ENCODE measurements at regions not wholly inside any gene's neighbourhood (a gene's known extent, or its start where the extent isn't known, plus 50 kb on each side); places are given as distances from the start of the nearest gene placed in this dataset.

GRCh38 chr2:226045080-226045479, 645.6 kb downstream of the NYAP2 start:
- DNase-seq, result no peak
- intact Hi-C loops (cut with DNase I; ENCODE audit: low total_unique reads), result no loop called here
- Histone ChIP-seq H3K27me3 (no peaks in the 10 kb centered on the region), H3K9me3 (no peaks in the 10 kb centered on the region), H3K4me1 (no peaks in the 10 kb centered on the region), H3K27ac (no peak overlapping the region), H3K36me3 (ENCODE audit: low read depth, missing control alignments) (no peaks in the 10 kb centered on the region), H3K4me3 (no peak overlapping the region)
- TF ChIP-seq CTCF (IDR thresholded peaks at IDR 0.05), result no peak
- TF ChIP-seq POLR2A (IDR thresholded peaks at IDR 0.05), result no peak
- WGBS, 2 donors, result 92 to 93% methylated on average over 8 of the region's 8 CpGs

- Histone ChIP-seq H3K27me3 (no peaks in the 10 kb centered on the region), H3K9me3 (no peaks in the 10 kb centered on the region), H3K4me3 (no peak overlapping the region), H3K36me3 (ENCODE audit: low read depth, missing control alignments) (no peaks in the 10 kb centered on the region), H3K27ac (no peak overlapping the region), H3K4me1 (no peaks in the 10 kb centered on the region)
- intact Hi-C loops (cut with DNase I; ENCODE audit: low total_unique reads), result no loop called here
- 92% methylated on average over 2 of the region's 2 CpGs for WGBS, 2 donors
- TF ChIP-seq POLR2A (IDR thresholded peaks at IDR 0.05), result no peak
- DNase-seq, result no peak
Observed at GRCh38 chr2:226040344-226040900, 640.9 kb downstream of the NYAP2 start.

- 84 to 93% methylated on average over 2 of the region's 2 CpGs for WGBS, 2 donors
- no peaks in the 10 kb centered on the region for H3K9me3 ChIP-seq
- intact Hi-C loops (cut with DNase I; ENCODE audit: low total_unique reads), result no loop called here
Observed at GRCh38 chr2:226037526-226037925, 638.0 kb downstream of the NYAP2 start.

GRCh38 chr2:226031647-226032501, 632.4 kb downstream of the NYAP2 start:
- no peak for DNase-seq
- H3K27me3 ChIP-seq, result no peaks in the 10 kb centered on the region
- intact Hi-C loops (cut with DNase I; ENCODE audit: low total_unique reads), result no loop called here
- WGBS, 2 donors, result 2 to 4% methylated on average over 6 of the region's 6 CpGs
- no peaks in the 10 kb centered on the region for H3K9me3 ChIP-seq
- no peaks in the 10 kb centered on the region for H3K36me3 ChIP-seq (ENCODE audit: low read depth, missing control alignments)
- H3K4me3 ChIP-seq, result peak overlapping the region; percentile 42 to 61
- TF ChIP-seq CTCF (IDR thresholded peaks at IDR 0.05) (no peak), POLR2A (IDR thresholded peaks at IDR 0.05) (no peak)
- H3K4me1 ChIP-seq, result no peaks in the 10 kb centered on the region
- H3K27ac ChIP-seq, result no peak overlapping the region

More at GRCh38 chr2:226037526-226037925, 638.0 kb downstream of the NYAP2 start:
- no peak for DNase-seq
- Histone ChIP-seq H3K4me1 (no peaks in the 10 kb centered on the region), H3K4me3 (no peak overlapping the region), H3K27ac (no peak overlapping the region), H3K36me3 (ENCODE audit: low read depth, missing control alignments) (no peaks in the 10 kb centered on the region), H3K27me3 (no peaks in the 10 kb centered on the region)
- TF ChIP-seq CTCF (IDR thresholded peaks at IDR 0.05) (no peak), POLR2A (IDR thresholded peaks at IDR 0.05) (no peak)

- H3K36me3 ChIP-seq (ENCODE audit: low read depth, missing control alignments), result no peaks in the 10 kb centered on the region
- TF ChIP-seq CTCF (IDR thresholded peaks at IDR 0.05) (no peak), POLR2A (IDR thresholded peaks at IDR 0.05) (no peak)
- peak; percentile 75 for DNase-seq
- H3K9me3 ChIP-seq, result no peaks in the 10 kb centered on the region
- peak overlapping the region; percentile 42 to 61 for H3K4me3 ChIP-seq
- no peaks in the 10 kb centered on the region for H3K27me3 ChIP-seq
- WGBS, 2 donors, result 2 to 3% methylated on average over 34 of the region's 34 CpGs
- peak overlapping the region in 1 of 2 donors; percentile 2 for H3K27ac ChIP-seq
- intact Hi-C loops (cut with DNase I; ENCODE audit: low total_unique reads), result no loop called here
- H3K4me1 ChIP-seq, result no peaks in the 10 kb centered on the region
Observed at GRCh38 chr2:226030788-226031646, 631.5 kb downstream of the NYAP2 start.

Data from testis (tissue), 2 donors.